ENCODE measurements at regions not wholly inside any gene's neighbourhood (a gene's known extent, or its start where the extent isn't known, plus 50 kb on each side); places are given as distances from the start of the nearest gene placed in this dataset.

DNA sequence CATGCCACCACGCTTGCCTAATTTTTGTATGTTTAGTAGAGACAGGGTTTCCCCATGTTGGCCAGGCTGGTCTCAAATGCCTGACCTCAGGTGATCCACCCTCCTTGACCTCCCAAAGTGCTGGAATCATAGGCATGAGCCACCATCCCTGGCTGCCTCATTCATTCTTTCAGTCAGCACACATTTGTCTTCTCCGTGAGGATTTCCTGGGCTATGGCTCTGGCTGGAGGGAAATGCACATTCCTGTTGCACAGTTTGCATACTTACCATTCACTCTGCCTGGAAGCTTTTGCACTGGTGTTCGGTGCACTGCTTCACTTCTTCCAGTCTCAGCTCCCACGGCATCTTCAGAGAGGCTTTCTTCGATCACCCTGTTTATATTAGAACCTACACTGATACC, 267.8 kb downstream of the STIM2 start:
- H3K27me3 ChIP-seq: no peaks in the 10 kb centered on the region
- H3K9me3 ChIP-seq: no peaks in the 10 kb centered on the region
- no peak for DNase-seq
- H3K4me1 ChIP-seq: no peaks in the 10 kb centered on the region
- 81 to 91% (median 84%) methylated on average over 5 of the region's 5 CpGs for WGBS, 5 donors
- H3K4me3 ChIP-seq: no peak overlapping the region
- no peaks in the 10 kb centered on the region for H3K36me3 ChIP-seq
- TF ChIP-seq EP300 (IDR thresholded peaks at IDR 0.05): no peak
- TF ChIP-seq, protein P1, sequence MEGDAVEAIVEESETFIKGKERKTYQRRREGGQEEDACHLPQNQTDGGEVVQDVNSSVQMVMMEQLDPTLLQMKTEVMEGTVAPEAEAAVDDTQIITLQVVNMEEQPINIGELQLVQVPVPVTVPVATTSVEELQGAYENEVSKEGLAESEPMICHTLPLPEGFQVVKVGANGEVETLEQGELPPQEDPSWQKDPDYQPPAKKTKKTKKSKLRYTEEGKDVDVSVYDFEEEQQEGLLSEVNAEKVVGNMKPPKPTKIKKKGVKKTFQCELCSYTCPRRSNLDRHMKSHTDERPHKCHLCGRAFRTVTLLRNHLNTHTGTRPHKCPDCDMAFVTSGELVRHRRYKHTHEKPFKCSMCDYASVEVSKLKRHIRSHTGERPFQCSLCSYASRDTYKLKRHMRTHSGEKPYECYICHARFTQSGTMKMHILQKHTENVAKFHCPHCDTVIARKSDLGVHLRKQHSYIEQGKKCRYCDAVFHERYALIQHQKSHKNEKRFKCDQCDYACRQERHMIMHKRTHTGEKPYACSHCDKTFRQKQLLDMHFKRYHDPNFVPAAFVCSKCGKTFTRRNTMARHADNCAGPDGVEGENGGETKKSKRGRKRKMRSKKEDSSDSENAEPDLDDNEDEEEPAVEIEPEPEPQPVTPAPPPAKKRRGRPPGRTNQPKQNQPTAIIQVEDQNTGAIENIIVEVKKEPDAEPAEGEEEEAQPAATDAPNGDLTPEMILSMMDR (IDR thresholded peaks at IDR 0.05): no peak
- H3K27ac ChIP-seq: no peak overlapping the region
- intact Hi-C loops (cut with DNase I; ENCODE audit: low total_unique reads): no loop called here

DNA sequence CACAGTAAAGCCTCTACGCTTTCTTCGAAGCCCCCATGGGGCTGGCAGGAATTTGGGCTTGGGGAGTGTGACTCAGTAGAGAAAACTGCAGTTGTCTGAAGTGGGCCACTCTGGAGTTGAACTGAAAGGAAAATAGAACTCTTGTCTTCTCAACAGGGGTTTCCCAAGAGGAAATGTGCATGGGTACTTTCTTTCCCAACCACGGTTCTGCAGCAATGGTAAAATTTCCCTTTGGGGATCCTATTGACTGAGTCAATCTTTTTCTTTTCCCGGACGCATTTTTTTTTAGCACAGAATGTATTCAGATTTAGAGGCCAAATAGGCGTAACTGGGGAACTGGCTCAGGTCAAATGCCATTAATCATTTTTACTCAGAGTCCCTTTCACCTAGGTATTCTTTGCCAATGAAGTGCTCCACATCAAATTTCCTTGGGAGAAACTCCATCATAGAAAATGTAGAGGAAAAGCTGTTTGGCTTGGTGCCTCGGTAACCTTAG, 269.3 kb downstream of the STIM2 start:
- no peak for DNase-seq
- Histone ChIP-seq H3K4me3 (no peak overlapping the region), H3K36me3 (no peaks in the 10 kb centered on the region), H3K27me3 (no peaks in the 10 kb centered on the region), H3K9me3 (peaks cover 0 to 5% (median under 1%) of the 10 kb centered on the region in 4 donors), H3K4me1 (no peaks in the 10 kb centered on the region), H3K27ac (no peak overlapping the region)
- WGBS, 5 donors: 67 to 77% (median 77%) methylated on average over 7 of the region's 7 CpGs
- no peak for TF ChIP-seq POLR2A (IDR thresholded peaks at IDR 0.05)
- no peak for TF ChIP-seq POLR2AphosphoS5 (IDR thresholded peaks at IDR 0.05)
- no peak for TF ChIP-seq EP300 (IDR thresholded peaks at IDR 0.05)
- TF ChIP-seq, protein P1 (IDR thresholded peaks at IDR 0.05): no peak
- intact Hi-C loops (cut with DNase I; ENCODE audit: low total_unique reads): no loop called here

DNA sequence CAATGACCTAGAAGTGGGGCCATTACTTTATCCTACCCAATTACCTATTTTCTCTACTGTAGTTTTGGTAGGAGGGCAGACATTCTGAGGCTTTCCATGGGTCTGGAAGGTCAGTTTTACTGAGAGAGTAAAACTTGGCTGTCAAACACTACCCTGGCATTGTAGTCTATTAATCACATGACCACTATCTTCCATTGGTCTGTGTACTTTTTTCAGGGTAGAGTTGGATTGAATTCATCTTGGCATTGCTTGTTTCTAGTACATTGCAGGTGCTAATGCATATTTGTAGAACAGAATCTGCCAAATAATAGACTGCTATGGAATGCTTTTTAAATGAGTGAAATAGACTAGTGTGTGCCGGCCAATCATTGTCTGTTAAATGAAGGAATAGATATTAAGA, 271.9 kb downstream of the STIM2 start:
- Histone ChIP-seq H3K9me3 (peaks cover 0 to 13% (median 2%) of the 10 kb centered on the region in 4 donors), H3K36me3 (no peaks in the 10 kb centered on the region), H3K27ac (no peak overlapping the region), H3K4me3 (no peak overlapping the region), H3K27me3 (no peaks in the 10 kb centered on the region), H3K4me1 (no peaks in the 10 kb centered on the region)
- WGBS, 5 donors: 32 to 62% (median 52%) methylated on average over 1 of the region's 1 CpG
- intact Hi-C loops (cut with DNase I; ENCODE audit: low total_unique reads): no loop called here
- no peak for DNase-seq
- TF ChIP-seq, protein P1 (IDR thresholded peaks at IDR 0.05): no peak
- TF ChIP-seq POLR2AphosphoS5 (IDR thresholded peaks at IDR 0.05) (no peak), POLR2A (IDR thresholded peaks at IDR 0.05) (no peak), EP300 (IDR thresholded peaks at IDR 0.05) (no peak)

DNA sequence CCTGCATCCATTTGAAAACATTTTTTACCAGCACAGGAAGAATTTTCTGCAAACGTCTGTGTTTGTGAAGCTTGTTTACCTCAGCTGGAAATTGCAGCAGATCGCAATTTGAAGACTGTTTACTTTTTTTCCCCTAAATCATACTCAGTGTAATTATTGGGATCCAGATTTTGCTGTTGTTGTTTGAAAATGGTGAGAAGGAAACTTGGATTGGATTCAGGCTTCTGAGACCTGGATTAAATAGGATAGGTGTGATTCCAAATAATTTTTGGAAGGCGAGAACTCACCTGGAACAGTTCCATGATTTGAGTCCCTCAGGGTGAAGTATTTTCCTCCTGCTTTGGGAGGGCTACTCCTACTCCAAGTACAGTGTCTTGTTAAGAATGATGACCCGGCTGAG, 279.8 kb downstream of the STIM2 start:
- TF ChIP-seq EP300 (IDR thresholded peaks at IDR 0.05) (no peak), POLR2AphosphoS5 (IDR thresholded peaks at IDR 0.05) (no peak), POLR2A (IDR thresholded peaks at IDR 0.05) (no peak)
- TF ChIP-seq, protein P1 (IDR thresholded peaks at IDR 0.05): no peak
- no peaks in the 10 kb centered on the region for H3K36me3 ChIP-seq
- 67 to 73% (median 68%) methylated on average over 4 of the region's 4 CpGs for WGBS, 5 donors
- no peak overlapping the region for H3K4me3 ChIP-seq
- peaks cover 0 to 10% (median 4%) of the 10 kb centered on the region in 4 donors for H3K9me3 ChIP-seq
- no peaks in the 10 kb centered on the region for H3K4me1 ChIP-seq
- intact Hi-C loops (cut with DNase I; ENCODE audit: low total_unique reads): no loop called here
- DNase-seq: no peak
- no peaks in the 10 kb centered on the region for H3K27me3 ChIP-seq
- no peak overlapping the region for H3K27ac ChIP-seq
